ENCODE measurements at regions not wholly inside any gene's neighbourhood (a gene's known extent, or its start where the extent isn't known, plus 50 kb on each side); places are given as distances from the start of the nearest gene placed in this dataset.

GRCh38 chr18:43936176-43936575, 658.9 kb upstream of the SYT4 start:
- TF ChIP-seq CTCF (IDR thresholded peaks at IDR 0.05) (no peak), EP300 (IDR thresholded peaks at IDR 0.05) (no peak), POLR2A (IDR thresholded peaks at IDR 0.05) (no peak)
